MCF 10A (cell line): ENCODE measurements at regions not wholly inside any gene's neighbourhood (a gene's known extent, or its start where the extent isn't known, plus 50 kb on each side); places are given as distances from the start of the nearest gene placed in this dataset.

Experiments
- BruUV-seq: library from RNA; stranded (reverse); fragments of 400-500 nt; replicated peaks from 2 replicates; lab custom pipeline; 2021; lab: Mats Ljungman, UMichigan
- CTCF ChIA-PET: fragments of 300-600 bp; sonication (Branson Sonifier 250); formaldehyde crosslinking; extraction: SDS; loops from one replicate; lab custom pipeline; 2021; ENCODE audit warnings: antibody characterized with exemption, inconsistent platforms; lab: Yijun Ruan, JAX
- POLR2A ChIA-PET: fragments of 300-600, 350-650 bp; sonication (Branson Sonifier 250); formaldehyde crosslinking; extraction: SDS; loops from one replicate; lab custom pipeline; 2020; ENCODE audit warnings: antibody characterized with exemption, inconsistent platforms; lab: Yijun Ruan, JAX
- DNase-seq: peaks from one replicate; pipeline ENCODE4 v3.0.0-alpha.2; 2018; ENCODE audit not compliant: unreplicated experiment
- H3K27ac Mint-ChIP-seq: one replicate; pipeline ENCODE4 v1.8.0; 2022; ENCODE audit warnings: mild to moderate bottlenecking, low read depth, mixed read lengths; ENCODE audit not compliant: unreplicated experiment
- H3K27me3 Mint-ChIP-seq: one replicate; pipeline ENCODE4 v1.8.0; 2022; ENCODE audit warnings: mixed read lengths; ENCODE audit not compliant: insufficient read depth, unreplicated experiment
- H3K36me3 Mint-ChIP-seq: one replicate; pipeline ENCODE4 v1.8.0; 2022; ENCODE audit warnings: mild to moderate bottlenecking, moderate library complexity, mixed read lengths; ENCODE audit not compliant: insufficient read depth, unreplicated experiment
- H3K4me1 Mint-ChIP-seq: one replicate; pipeline ENCODE4 v1.8.0; 2022; ENCODE audit warnings: mixed read lengths; ENCODE audit not compliant: insufficient read depth, unreplicated experiment
- H3K4me3 Mint-ChIP-seq: one replicate; pipeline ENCODE4 v1.8.0; 2022; ENCODE audit warnings: mild to moderate bottlenecking, moderate library complexity, mixed read lengths; ENCODE audit not compliant: unreplicated experiment
- H3K9me3 Mint-ChIP-seq: one replicate; pipeline ENCODE4 v1.8.0; 2022; ENCODE audit warnings: mixed read lengths; ENCODE audit not compliant: unreplicated experiment
- CTCF ChIP-seq: fragments of 200-600 bp; IDR thresholded peaks from one replicate; pipeline ENCODE4 v1.8.0; 2022; ENCODE audit warnings: antibody characterized with exemption, mild to moderate bottlenecking; ENCODE audit not compliant: unreplicated experiment
- intact Hi-C: fragments of 100-400 bp; cut with micrococcal nuclease; formaldehyde crosslinking; loops from 2 replicates; pipeline ENCODE4 v1.14.1; 2022

- no peak for TF ChIP-seq CTCF
- H3K4me3 Mint-ChIP-seq, result no peak overlapping the region
- ChIA-PET POLR2A (interaction anchor here (0.6 kb wide), 1 partner anchor 412 kb away, joined by 5 read pairs; no protein-coding TSS in a partner anchor), CTCF (interaction anchor here (0.7 kb wide), 1 partner anchor 651 kb away, joined by 3 read pairs; no protein-coding TSS in a partner anchor)
- no peaks in the 10 kb centered on the region for H3K36me3 Mint-ChIP-seq
- peaks cover 7% of the 10 kb centered on the region for H3K9me3 Mint-ChIP-seq
- H3K27me3 Mint-ChIP-seq, result no peaks in the 10 kb centered on the region
- intact Hi-C loops, result no loop called here
- DNase-seq, result no peak
- no TSS peak for BruUV-seq
- H3K27ac Mint-ChIP-seq, result no peak overlapping the region
- no peaks in the 10 kb centered on the region for H3K4me1 Mint-ChIP-seq
These were observed 111.2 kb upstream of the STT3B start for GRCh38 chr3:31421314-31422048.

- no TSS peak for BruUV-seq
- no peak for TF ChIP-seq CTCF
- CTCF ChIA-PET, result interaction anchor here (0.9 kb wide), 1 partner anchor 46 kb away, joined by 3 read pairs; no protein-coding TSS in a partner anchor
- Mint-ChIP-seq H3K36me3 (no peaks in the 10 kb centered on the region), H3K4me1 (no peaks in the 10 kb centered on the region), H3K9me3 (peaks cover 7% of the 10 kb centered on the region), H3K27ac (no peak overlapping the region), H3K4me3 (no peak overlapping the region), H3K27me3 (no peaks in the 10 kb centered on the region)
- intact Hi-C loops, result no loop called here
- no peak for DNase-seq
- POLR2A ChIA-PET, result interaction anchor here (1.8 kb wide), 1 partner anchor 110 kb away, joined by 10 read pairs; the partner anchor contains the start of gene STT3B
These were observed 110.5 kb upstream of the STT3B start for GRCh38 chr3:31422237-31422636.

GRCh38 chr3:31423482-31423881, 109.2 kb upstream of the STT3B start:
- intact Hi-C loops, result no loop called here
- Mint-ChIP-seq H3K27ac (no peak overlapping the region), H3K36me3 (no peaks in the 10 kb centered on the region), H3K9me3 (peaks cover 14% of the 10 kb centered on the region), H3K27me3 (no peaks in the 10 kb centered on the region), H3K4me3 (no peak overlapping the region), H3K4me1 (no peaks in the 10 kb centered on the region)
- peak; percentile 1 for DNase-seq
- no TSS peak for BruUV-seq
- ChIA-PET POLR2A (interaction anchor here (1.8 kb wide), 2 partner anchors 17 to 109 kb away, joined by 6 to 10 read pairs; partner anchors contain the start of gene STT3B), CTCF (no interaction called here)
- no peak for TF ChIP-seq CTCF

GRCh38 chr3:31425401-31425800, 107.3 kb upstream of the STT3B start:
- H3K4me1 Mint-ChIP-seq, result no peaks in the 10 kb centered on the region
- ChIA-PET POLR2A (no interaction called here), CTCF (no interaction called here)
- intact Hi-C loops, result no loop called here
- DNase-seq, result no peak
- no peaks in the 10 kb centered on the region for H3K27me3 Mint-ChIP-seq
- TF ChIP-seq CTCF, result no peak
- H3K27ac Mint-ChIP-seq, result no peak overlapping the region
- no peak overlapping the region for H3K4me3 Mint-ChIP-seq
- H3K36me3 Mint-ChIP-seq, result no peaks in the 10 kb centered on the region
- H3K9me3 Mint-ChIP-seq, result peaks cover 22% of the 10 kb centered on the region
- no TSS peak for BruUV-seq
